HG02943 (cell line): ENCODE measurements at regions not wholly inside any gene's neighbourhood (a gene's known extent, or its start where the extent isn't known, plus 50 kb on each side); places are given as distances from the start of the nearest gene placed in this dataset.

Experiments
- ATAC-seq: cut with Tn5 transposase; IDR thresholded peaks from one replicate; pipeline ENCODE4 v1.9.1; 2021; ENCODE audit warnings: mild to moderate bottlenecking, low read depth, moderate library complexity; ENCODE audit not compliant: unreplicated experiment

GRCh38 chr10:6660460-6660859, 80.4 kb upstream of the PRKCQ start:
- no peak for ATAC-seq

- no peak for ATAC-seq
Measured at GRCh38 chr10:6659451-6659850, 79.4 kb upstream of the PRKCQ start.

- ATAC-seq, result no peak
Measured at GRCh38 chr10:6657669-6658068, 77.6 kb upstream of the PRKCQ start.

- ATAC-seq, result no peak
Measured at GRCh38 chr10:6657196-6657595, 77.1 kb upstream of the PRKCQ start.

DNA sequence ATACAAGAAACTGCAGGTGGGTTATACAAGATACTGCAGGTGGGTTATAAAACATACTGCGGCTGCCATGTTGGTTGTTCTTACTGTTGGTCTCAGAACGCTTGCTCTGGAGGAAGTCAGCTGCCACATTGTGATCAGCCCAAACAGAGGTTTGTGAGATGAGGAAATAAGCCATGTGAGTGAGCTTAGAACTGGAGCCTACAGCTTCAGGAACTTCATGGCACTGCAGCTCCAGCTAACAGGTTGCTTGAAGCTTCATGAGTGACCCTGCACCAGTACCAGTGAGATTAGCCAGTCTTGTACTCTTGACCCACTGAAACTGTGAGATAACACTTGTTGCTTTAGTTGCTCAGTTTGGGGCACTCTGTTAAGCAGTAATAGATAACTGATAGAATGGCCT, 74.5 kb upstream of the PRKCQ start:
- ATAC-seq, result no peak

DNA sequence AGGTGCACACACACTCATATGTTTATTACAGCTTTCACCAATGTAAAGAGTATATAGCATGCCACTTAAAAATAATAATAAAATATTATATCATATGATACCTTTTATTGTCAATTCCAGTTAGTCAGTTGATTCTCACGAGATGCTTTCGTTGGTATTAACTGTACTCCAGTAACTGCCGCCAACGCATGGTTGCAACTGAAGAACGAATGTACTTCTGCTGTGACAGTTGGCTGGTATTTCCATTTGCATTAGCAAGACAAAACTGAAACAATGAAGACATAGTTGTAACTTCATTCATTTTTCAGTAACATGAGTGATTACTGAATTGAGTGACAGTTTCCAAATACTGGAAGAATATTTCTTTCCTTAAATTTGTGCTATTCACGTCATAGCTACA, 70.5 kb upstream of the PRKCQ start:
- no peak for ATAC-seq

GRCh38 chr10:6649903-6650302, 69.8 kb upstream of the PRKCQ start:
- ATAC-seq, result no peak

DNA sequence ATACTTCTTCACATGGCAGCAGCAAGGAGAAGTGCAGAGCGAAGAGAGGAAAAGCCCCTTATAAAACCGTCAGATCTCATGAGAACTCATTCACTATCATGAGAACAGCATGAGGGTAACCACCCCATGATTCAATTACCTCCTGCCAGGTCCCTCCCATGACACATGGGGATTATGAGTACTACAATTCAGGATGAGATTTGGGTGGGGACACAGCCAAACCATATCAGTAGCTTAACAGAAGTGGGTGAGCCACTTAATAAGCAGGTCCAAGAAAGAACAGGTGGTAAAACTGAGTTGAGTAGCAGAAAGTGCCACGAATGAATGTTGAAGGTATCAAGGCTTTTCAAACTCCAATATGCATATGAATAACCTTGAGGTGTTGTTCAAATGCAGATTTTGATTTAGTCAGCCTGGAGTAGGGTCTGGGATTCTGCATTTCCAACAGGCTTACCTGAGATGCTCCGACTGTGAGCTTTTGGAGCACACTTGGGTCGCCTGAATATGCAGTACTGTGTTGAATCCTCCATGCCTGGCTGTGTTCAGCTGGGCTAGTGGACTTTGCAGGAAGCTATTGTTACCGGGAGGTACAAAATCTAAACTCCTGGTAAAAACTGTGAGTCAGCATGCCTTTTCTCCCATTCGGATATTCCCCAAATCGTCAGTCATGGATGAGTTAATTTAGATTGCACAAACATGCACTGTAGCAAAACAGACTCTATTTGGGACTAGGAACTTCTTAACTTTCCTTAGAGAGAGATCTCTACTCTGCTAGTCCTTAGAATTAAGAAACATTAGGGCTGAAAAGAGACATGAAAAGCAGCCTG, 69.0 kb upstream of the PRKCQ start:
- no peak for ATAC-seq

DNA sequence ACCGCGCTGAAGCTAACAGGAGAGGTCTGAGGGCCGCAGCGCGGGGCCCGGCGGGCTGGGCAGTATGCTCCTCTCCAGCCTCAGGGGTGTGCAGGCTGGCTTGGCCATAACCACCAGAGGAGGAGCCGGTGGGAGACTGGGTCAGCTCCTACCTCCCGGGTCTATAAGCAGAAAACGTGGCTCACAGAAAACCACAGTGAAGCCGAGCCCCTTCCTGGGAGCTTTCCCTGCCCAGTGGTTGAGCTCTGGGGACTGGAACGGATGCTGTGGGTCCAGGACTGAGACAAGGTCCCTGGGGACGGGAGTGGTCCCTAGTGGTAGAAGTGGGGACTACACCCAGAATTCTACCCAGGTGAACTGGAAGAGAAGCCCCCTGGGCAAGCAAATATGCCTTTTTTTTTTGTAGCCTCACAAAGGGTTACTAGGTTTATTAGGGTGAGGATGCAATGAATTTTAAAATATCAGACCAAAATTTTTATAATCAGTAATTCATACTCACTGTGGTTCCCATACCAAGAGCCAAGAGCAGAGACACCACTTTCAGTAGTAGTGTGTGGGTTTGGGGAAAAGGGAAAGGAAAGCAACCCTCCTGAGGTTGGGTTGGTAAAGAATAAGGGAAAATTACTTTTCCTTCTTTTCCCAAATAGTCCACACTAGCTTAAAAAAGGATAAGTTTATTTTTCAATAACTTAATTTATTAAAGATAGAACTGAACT, 67.9 kb upstream of the PRKCQ start:
- peak; percentile 71 for ATAC-seq

- ATAC-seq, result no peak
Measured at GRCh38 chr10:6643962-6644361, 63.9 kb upstream of the PRKCQ start.

DNA sequence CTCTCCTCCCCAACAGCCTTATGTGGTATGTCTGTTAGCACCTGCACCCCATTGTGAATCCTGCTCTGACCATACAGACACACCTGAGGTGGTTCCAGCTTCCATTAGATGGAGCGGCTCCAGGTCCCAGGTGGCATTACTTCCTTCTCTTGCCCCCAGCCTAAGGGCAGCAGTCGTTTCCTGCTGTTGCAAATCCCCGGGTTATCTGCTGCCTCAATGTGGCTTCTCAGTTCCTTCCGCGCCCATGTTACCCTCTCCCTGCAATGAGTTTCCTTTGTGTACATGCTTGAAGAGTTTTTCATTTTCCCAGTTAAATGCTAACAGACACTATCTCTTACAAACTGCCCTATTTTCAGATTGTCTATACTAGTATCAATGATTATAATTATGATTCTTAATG, 62.8 kb upstream of the PRKCQ start:
- no peak for ATAC-seq

- ATAC-seq, result no peak
Measured at GRCh38 chr10:6640433-6641040, 60.5 kb upstream of the PRKCQ start.

- ATAC-seq, result no peak
Measured at GRCh38 chr10:6637053-6637452, 57.0 kb upstream of the PRKCQ start.

DNA sequence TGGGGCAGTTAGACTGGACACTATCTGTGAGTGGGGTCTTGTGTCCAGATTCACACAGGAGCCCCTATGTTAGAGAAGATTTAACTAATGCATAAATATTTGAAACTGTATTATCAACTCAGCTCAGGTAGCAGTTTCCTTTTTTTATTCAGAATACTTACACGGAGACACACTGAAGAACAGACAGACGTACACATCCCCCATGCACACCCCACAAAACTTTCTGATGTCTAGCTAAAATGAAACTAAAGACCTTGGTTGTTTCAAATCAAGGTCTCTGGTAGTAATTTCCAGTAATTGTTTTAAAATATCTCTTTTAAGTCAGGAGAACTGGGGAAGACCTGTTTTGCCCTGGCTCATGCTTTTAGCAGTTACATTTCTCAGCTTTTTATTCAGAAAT, 55.7 kb upstream of the PRKCQ start:
- no peak for ATAC-seq
